A549 (cell line): ENCODE measurements at regions not wholly inside any gene's neighbourhood (a gene's known extent, or its start where the extent isn't known, plus 50 kb on each side); places are given as distances from the start of the nearest gene placed in this dataset.

Source experiments
- ATAC-seq, 2 experiments: fragments of 200-7000 bp in 1 of 2; fragments of >200 bp in 1 of 2; cut with Nextera tagmentation in 1 of 2; cut with Tn5 transposase in 1 of 2; 3 replicates each; pipeline versions ENCODE4 v1.8.0 to v1.9.1; 2018 to 2020; ENCODE audit warnings: mild to moderate bottlenecking in 1 of 2, moderate library complexity in 1 of 2
- CTCF ChIA-PET: fragments of 300-600 bp; sonication (Branson Sonifier 250); formaldehyde crosslinking; extraction: SDS; loops from one replicate; lab custom pipeline; 2021; ENCODE audit warnings: antibody characterized with exemption, inconsistent platforms; lab: Yijun Ruan, JAX
- POLR2A ChIA-PET: fragments of 350-600 bp; formaldehyde crosslinking; extraction: SDS; loops from one replicate; lab custom pipeline; 2021; ENCODE audit warnings: antibody characterized with exemption, inconsistent platforms; lab: Yijun Ruan, JAX
- DNase-seq, 2 experiments: peaks; one replicate each; pipeline versions ENCODE4 v3.0.0 to v3.0.0-alpha.2; 2011 to 2016; ENCODE audit warnings: low read depth in 1 of 2, low spot score in 1 of 2
- FAIRE-seq: peaks from 2 replicates; lab custom pipeline; 2011; peaks lifted over from hg19 to GRCh38; lab: Jason Lieb, UNC
- H3K27ac ChIP-seq, 2 experiments: fragments of >200 bp; sonication (Bioruptor Twin); formaldehyde crosslinking; 3 replicates each; pipeline ENCODE4 v1.5.1; 2016 to 2017
- H3K4me1 ChIP-seq: fragments of >200 bp; sonication (Bioruptor Twin); formaldehyde crosslinking; 3 replicates; pipeline ENCODE4 v1.6.1; 2016
- H3K4me2 ChIP-seq: fragments of >200 bp; sonication (Bioruptor Twin); formaldehyde crosslinking; 3 replicates; pipeline ENCODE4 v1.6.1; 2016
- H3K4me3 ChIP-seq: fragments of >200 bp; sonication (Bioruptor Twin); formaldehyde crosslinking; 3 replicates; pipeline ENCODE4 v1.5.1; 2016
- H3K9me3 ChIP-seq: fragments of >200 bp; sonication (Bioruptor Twin); formaldehyde crosslinking; 3 replicates; pipeline ENCODE4 v1.6.1; 2016
- ATOH8 ChIP-seq: fragments of 250-450 bp; sonication (Bioruptor Pico); IDR thresholded peaks from 2 replicates; pipeline ENCODE4 v1.5.0; 2020; ENCODE audit warnings: low read depth, mild to moderate bottlenecking, moderate library complexity
- BCL3 ChIP-seq: fragments of >200 bp; sonication (Bioruptor Twin); formaldehyde crosslinking; IDR thresholded peaks from 3 replicates; pipeline ENCODE4 v1.6.1; 2016
- BHLHE40 ChIP-seq: IDR thresholded peaks from 2 replicates; pipeline ENCODE4 v1.6.1; 2012; ENCODE audit warnings: low read depth, low read length, inconsistent platforms
- CBX2 ChIP-seq: fragments of 200-600 bp; sonication (generic); IDR thresholded peaks from 2 replicates; pipeline ENCODE4 v1.6.1; 2016; ENCODE audit warnings: low read depth, mild to moderate bottlenecking, borderline replicate concordance
- CHD4 ChIP-seq: fragments of 200-600 bp; sonication (generic); IDR thresholded peaks from 2 replicates; pipeline ENCODE4 v1.6.1; 2016; ENCODE audit warnings: antibody characterized with exemption, mild to moderate bottlenecking, borderline replicate concordance
- EHMT2 ChIP-seq: fragments of 200-600 bp; sonication (generic); IDR thresholded peaks from 2 replicates; pipeline ENCODE4 v1.6.1; 2016; ENCODE audit warnings: antibody characterized with exemption, low read depth, mild to moderate bottlenecking, moderate library complexity
- ELK1 ChIP-seq: fragments of 150-350 bp; IDR thresholded peaks from 2 replicates; pipeline ENCODE4 v1.6.1; 2014; ENCODE audit warnings: low read depth, mild to moderate bottlenecking, low read length
- EP300 ChIP-seq, 2 experiments: fragments of >200 bp; sonication (Bioruptor Twin); formaldehyde crosslinking; IDR thresholded peaks; 2 replicates in 1 of 2; 3 replicates in 1 of 2; pipeline ENCODE4 v1.6.1; 2016 to 2017
- FOSL2 ChIP-seq, 2 experiments: fragments of 450-650 bp in 1 of 2; fragments of >200 bp in 1 of 2; sonication (Bioruptor Twin) in 1 of 2; formaldehyde crosslinking; IDR thresholded peaks; 2 replicates each; pipeline versions ENCODE4 v1.5.0 to v1.6.1; 2016 to 2020; ENCODE audit warnings: mild to moderate bottlenecking in 1 of 2, moderate library complexity in 1 of 2
- FOXS1 ChIP-seq: fragments of 250-450 bp; sonication (Bioruptor Pico); IDR thresholded peaks from 2 replicates; pipeline ENCODE4 v1.5.0; 2020; ENCODE audit warnings: mild to moderate bottlenecking, moderate library complexity
- HEYL ChIP-seq: fragments of 250-450 bp; sonication (Bioruptor Pico); IDR thresholded peaks from 2 replicates; pipeline ENCODE4 v1.8.0; 2021; ENCODE audit warnings: mild to moderate bottlenecking, moderate library complexity
- JUNB ChIP-seq: fragments of >200 bp; sonication (Bioruptor Twin); formaldehyde crosslinking; IDR thresholded peaks from 2 replicates; pipeline ENCODE4 v1.6.1; 2016
- KDM1A ChIP-seq: fragments of 200-600 bp; sonication (generic); IDR thresholded peaks from 2 replicates; pipeline ENCODE4 v1.6.1; 2016; ENCODE audit warnings: low read depth, mild to moderate bottlenecking
- KDM5A ChIP-seq: fragments of 200-600 bp; sonication (generic); IDR thresholded peaks from 2 replicates; pipeline ENCODE4 v1.6.1; 2016; ENCODE audit warnings: antibody characterized with exemption, mild to moderate bottlenecking
- MAX ChIP-seq: IDR thresholded peaks from 2 replicates; pipeline ENCODE4 v1.6.1; 2012
- MYC ChIP-seq: IDR thresholded peaks from 2 replicates; pipeline ENCODE4 v1.6.1; 2012; ENCODE audit warnings: mild to moderate bottlenecking, inconsistent platforms, low read length, improper control_type of control experiment, borderline replicate concordance
- NPAS2 ChIP-seq: fragments of 250-450 bp; sonication (Bioruptor Pico); IDR thresholded peaks from 2 replicates; pipeline ENCODE4 v1.8.0; 2022; ENCODE audit warnings: mild to moderate bottlenecking, moderate library complexity, borderline replicate concordance
- POLR2A ChIP-seq: IDR thresholded peaks from 2 replicates; pipeline ENCODE4 v1.6.1; 2012; ENCODE audit warnings: mild to moderate bottlenecking, low read length
- POLR2AphosphoS2 ChIP-seq: conservative IDR thresholded peaks from 2 replicates; pipeline ENCODE4 v1.6.1; 2012; ENCODE audit warnings: low read length, improper control_type of control experiment, inconsistent platforms
- RARB ChIP-seq: fragments of 250-450 bp; sonication (Bioruptor Pico); IDR thresholded peaks from 2 replicates; pipeline ENCODE4 v1.8.0; 2021; ENCODE audit warnings: mild to moderate bottlenecking, moderate library complexity
- REST ChIP-seq: fragments of 200-600 bp; sonication (generic); IDR thresholded peaks from 2 replicates; pipeline ENCODE4 v1.6.1; 2016; ENCODE audit warnings: antibody characterized with exemption, mild to moderate bottlenecking, moderate library complexity
- RFX5 ChIP-seq: fragments of 450-650 bp; IDR thresholded peaks from 2 replicates; pipeline ENCODE4 v1.7.1; 2014; ENCODE audit warnings: antibody characterized with exemption, mild to moderate bottlenecking, moderate library complexity
- SMC3 ChIP-seq: fragments of >200 bp; sonication (Bioruptor Twin); formaldehyde crosslinking; IDR thresholded peaks from 3 replicates; pipeline ENCODE4 v1.6.1; 2018; ENCODE audit warnings: inconsistent platforms
- ZC3H11A ChIP-seq: fragments of 450-650 bp; IDR thresholded peaks from 2 replicates; pipeline ENCODE4 v1.6.1; 2014; ENCODE audit warnings: antibody characterized with exemption, mild to moderate bottlenecking
- ZFP36 ChIP-seq: fragments of 450-650 bp; IDR thresholded peaks from 2 replicates; pipeline ENCODE4 v1.6.1; 2014; ENCODE audit warnings: borderline replicate concordance; ENCODE audit not compliant: partially characterized antibody
- ZSCAN20 ChIP-seq: fragments of 250-450 bp; sonication (Bioruptor Pico); IDR thresholded peaks from 2 replicates; pipeline ENCODE4 v1.8.0; 2022; ENCODE audit warnings: mild to moderate bottlenecking, moderate library complexity
- WGBS: methylation state at CpG from one replicate; pipeline ENCODE4 v1.1.6; 2017; ENCODE audit errors: missing lambda C conversion rate; 5-methylcytosine and 5-hydroxymethylcytosine counted together

- Histone ChIP-seq H3K4me3 (no peak overlapping the region), H3K4me2 (no peak overlapping the region), H3K9me3 (no peaks in the 10 kb centered on the region; the same call in 2 of the 3 replicates), H3K27ac (no peak overlapping the region), H3K4me1 (no peaks in the 10 kb centered on the region)
- ATAC-seq (no peak), FAIRE-seq (no peak), DNase-seq (no peak)
- WGBS = 62% methylated on average over 8 of the region's 8 CpGs
- TF ChIP-seq POLR2A (no peak), JUNB (no peak), ATOH8 (CRISPR knock-in tag) (no peak), CBX2 (no peak), EP300 (IDR thresholded peaks at IDR 0.05) (no peak), SMC3 (no peak), KDM1A (no peak), BHLHE40 (no peak), BCL3 (no peak), NPAS2 (no peak), HEYL (CRISPR knock-in tag) (no peak), MAX (no peak), FOXS1 (CRISPR knock-in tag) (no peak), ZFP36 (no peak), RFX5 (no peak), ELK1 (no peak), ZC3H11A (no peak)
- ChIA-PET CTCF (interaction anchor here (0.6 kb wide), 1 partner anchor 1225 kb away, joined by 3 read pairs; no protein-coding TSS in a partner anchor), POLR2A (no interaction called here)
Observed at GRCh38 chr9:95710446-95710845, 165.0 kb upstream of the ERCC6L2 start.

- H3K9me3 ChIP-seq = peaks cover 14% of the 10 kb centered on the region; the same call in 2 of the 3 replicates
- no peak for ATAC-seq
- ChIA-PET POLR2A (no interaction called here), CTCF (interaction anchor here (1.1 kb wide), 1 partner anchor 10 kb away, joined by 4 read pairs; no protein-coding TSS in a partner anchor)
- 42% methylated on average over 1 of the region's 1 CpG for WGBS
- no peak for DNase-seq
- no peak for TF ChIP-seq POLR2AphosphoS2
- no peak for TF ChIP-seq CHD4
- no peak for TF ChIP-seq MYC
- no peak for TF ChIP-seq REST
- no peak for TF ChIP-seq HEYL (CRISPR knock-in tag)
- no peak for TF ChIP-seq FOSL2 (IDR thresholded peaks at IDR 0.05)
- no peak for TF ChIP-seq FOSL2 (CRISPR knock-in tag; IDR thresholded peaks at IDR 0.05)
- TF ChIP-seq RFX5 = no peak
- no peak for TF ChIP-seq ZSCAN20 (CRISPR knock-in tag)
- no peak for TF ChIP-seq EHMT2
- no peak for TF ChIP-seq NPAS2
- no peak for TF ChIP-seq KDM5A
- no peak for TF ChIP-seq EP300 (IDR thresholded peaks at IDR 0.05)
- TF ChIP-seq RARB (CRISPR knock-in tag) = no peak
- TF ChIP-seq CBX2 = no peak
- no peak for FAIRE-seq
- no peak overlapping the region for H3K4me3 ChIP-seq
- no peaks in the 10 kb centered on the region for H3K4me1 ChIP-seq
- no peak overlapping the region for H3K27ac ChIP-seq
- H3K4me2 ChIP-seq = no peak overlapping the region
Observed at GRCh38 chr9:95696701-95697100, 178.8 kb upstream of the ERCC6L2 start.
